Osteocyte (in vitro differentiated cells): ENCODE measurements at regions not wholly inside any gene's neighbourhood (a gene's known extent, or its start where the extent isn't known, plus 50 kb on each side); places are given as distances from the start of the nearest gene placed in this dataset.

Experiments
- DNase-seq: peaks from one replicate; pipeline ENCODE4 v3.0.0; 2021; ENCODE audit warnings: mixed read lengths; ENCODE audit not compliant: unreplicated experiment; ENCODE audit errors: extremely low spot score
- H3K27ac Mint-ChIP-seq: one replicate; pipeline ENCODE4 v1.8.0; 2021; ENCODE audit warnings: mild to moderate bottlenecking, mixed read lengths; ENCODE audit not compliant: unreplicated experiment
- H3K27me3 Mint-ChIP-seq: one replicate; pipeline ENCODE4 v1.8.0; 2021; ENCODE audit warnings: mixed read lengths; ENCODE audit not compliant: unreplicated experiment
- H3K36me3 Mint-ChIP-seq: one replicate; pipeline ENCODE4 v1.8.0; 2021; ENCODE audit warnings: mixed read lengths; ENCODE audit not compliant: unreplicated experiment
- H3K4me1 Mint-ChIP-seq: one replicate; pipeline ENCODE4 v1.8.0; 2021; ENCODE audit warnings: mixed read lengths; ENCODE audit not compliant: unreplicated experiment
- H3K4me3 Mint-ChIP-seq: one replicate; pipeline ENCODE4 v1.8.0; 2021; ENCODE audit warnings: mild to moderate bottlenecking, moderate library complexity, mixed read lengths; ENCODE audit not compliant: unreplicated experiment
- H3K9me3 Mint-ChIP-seq: one replicate; pipeline ENCODE4 v1.8.0; 2021; ENCODE audit warnings: mixed read lengths; ENCODE audit not compliant: unreplicated experiment
- CTCF ChIP-seq: fragments of 200-600 bp; sonication (generic); IDR thresholded peaks from 2 replicates; pipeline ENCODE4 v1.5.0; 2021; ENCODE audit warnings: antibody characterized with exemption, mild to moderate bottlenecking, moderate library complexity

GRCh38 chr2:217466805-217467204 is 536.0 kb downstream of the TNS1 start:
- H3K36me3 Mint-ChIP-seq: no peaks in the 10 kb centered on the region
- no peak overlapping the region for H3K27ac Mint-ChIP-seq
- H3K4me3 Mint-ChIP-seq: no peak overlapping the region
- H3K27me3 Mint-ChIP-seq: no peaks in the 10 kb centered on the region
- peaks cover 16% of the 10 kb centered on the region for H3K4me1 Mint-ChIP-seq
- no peak for DNase-seq
- H3K9me3 Mint-ChIP-seq: no peaks in the 10 kb centered on the region
- no peak for TF ChIP-seq CTCF

DNA sequence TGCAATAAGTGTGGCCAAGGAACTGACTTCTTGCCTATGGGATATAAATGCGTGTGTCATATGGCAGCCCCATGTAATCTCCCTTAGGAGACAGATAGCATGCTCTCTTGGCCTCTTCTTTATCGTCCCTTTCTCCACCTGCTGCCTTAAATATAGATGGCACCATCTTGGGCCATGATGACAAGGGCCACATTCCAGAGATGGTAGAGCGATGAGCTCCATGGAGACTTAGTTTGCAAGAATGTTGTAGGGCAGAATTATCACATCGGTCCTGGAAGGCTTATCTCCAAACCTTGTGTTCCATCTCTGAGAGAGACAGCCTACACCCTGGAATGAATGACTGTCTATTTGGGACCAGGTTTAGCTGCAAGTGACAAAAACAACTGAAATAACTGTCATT is 536.7 kb downstream of the TNS1 start:
- TF ChIP-seq CTCF: no peak
- H3K4me3 Mint-ChIP-seq: no peak overlapping the region
- peaks cover 9% of the 10 kb centered on the region for H3K4me1 Mint-ChIP-seq
- no peaks in the 10 kb centered on the region for H3K36me3 Mint-ChIP-seq
- no peak for DNase-seq
- H3K27me3 Mint-ChIP-seq: no peaks in the 10 kb centered on the region
- no peaks in the 10 kb centered on the region for H3K9me3 Mint-ChIP-seq
- H3K27ac Mint-ChIP-seq: no peak overlapping the region

DNA sequence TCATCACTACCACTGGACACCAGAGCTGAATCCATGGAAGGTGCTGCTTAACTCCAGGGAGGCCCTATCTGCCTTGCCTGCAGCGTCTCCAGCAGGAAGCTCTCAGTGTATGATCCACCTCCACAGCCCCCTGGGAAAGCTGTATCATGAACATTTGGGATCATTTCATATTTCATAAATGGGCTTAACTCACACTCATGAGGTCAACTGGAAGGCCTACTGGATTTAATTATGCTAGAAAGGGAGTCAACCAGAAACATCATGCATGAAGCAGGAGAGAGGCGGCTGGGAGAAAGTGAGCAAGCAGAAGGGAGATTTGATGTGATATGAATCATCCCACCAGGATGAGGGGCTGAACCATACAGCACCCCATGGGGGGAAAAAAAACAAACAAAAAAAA is 537.7 kb downstream of the TNS1 start:
- H3K27ac Mint-ChIP-seq: no peak overlapping the region
- H3K36me3 Mint-ChIP-seq: no peaks in the 10 kb centered on the region
- TF ChIP-seq CTCF: no peak
- H3K4me1 Mint-ChIP-seq: peaks cover 8% of the 10 kb centered on the region
- no peaks in the 10 kb centered on the region for H3K27me3 Mint-ChIP-seq
- no peaks in the 10 kb centered on the region for H3K9me3 Mint-ChIP-seq
- H3K4me3 Mint-ChIP-seq: no peak overlapping the region
- no peak for DNase-seq

GRCh38 chr2:217463402-217464075 is 539.3 kb downstream of the TNS1 start:
- no peak for DNase-seq
- no peaks in the 10 kb centered on the region for H3K27me3 Mint-ChIP-seq
- H3K4me3 Mint-ChIP-seq: no peak overlapping the region
- peaks cover 5% of the 10 kb centered on the region for H3K4me1 Mint-ChIP-seq
- H3K27ac Mint-ChIP-seq: no peak overlapping the region
- no peak for TF ChIP-seq CTCF
- H3K9me3 Mint-ChIP-seq: no peaks in the 10 kb centered on the region
- no peaks in the 10 kb centered on the region for H3K36me3 Mint-ChIP-seq

DNA sequence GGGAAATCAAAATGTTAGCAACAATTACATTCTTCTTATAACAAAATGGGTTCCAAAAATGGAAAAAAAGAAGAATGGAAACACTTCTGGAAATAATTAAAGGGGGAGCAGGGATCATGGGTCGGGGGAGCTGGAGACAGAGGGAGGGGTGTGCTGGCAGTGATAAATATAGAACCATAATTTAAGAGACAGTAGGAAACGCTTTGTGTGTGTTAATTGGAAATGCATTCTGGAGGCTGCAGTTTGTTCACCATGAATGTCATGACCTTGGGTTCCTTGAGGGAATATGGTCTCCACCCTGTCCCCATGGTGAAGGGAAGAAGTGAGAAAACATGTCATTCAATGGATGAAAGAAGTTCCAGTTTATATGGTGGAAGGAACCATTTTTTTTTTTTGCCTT is 540.7 kb downstream of the TNS1 start:
- no peaks in the 10 kb centered on the region for H3K9me3 Mint-ChIP-seq
- H3K27ac Mint-ChIP-seq: no peak overlapping the region
- H3K4me1 Mint-ChIP-seq: peaks cover 2% of the 10 kb centered on the region
- no peak overlapping the region for H3K4me3 Mint-ChIP-seq
- H3K36me3 Mint-ChIP-seq: no peaks in the 10 kb centered on the region
- no peak for DNase-seq
- no peak for TF ChIP-seq CTCF
- no peaks in the 10 kb centered on the region for H3K27me3 Mint-ChIP-seq
